Skeletal muscle tissue (tissue), 3 donors: ENCODE measurements at regions not wholly inside any gene's neighbourhood (a gene's known extent, or its start where the extent isn't known, plus 50 kb on each side); places are given as distances from the start of the nearest gene placed in this dataset.

Source experiments
- H3K27ac ChIP-seq: one replicate; pipeline ENCODE4 v1.7.0; 2013; ENCODE audit warnings: mild to moderate bottlenecking, low read depth, low read length, inconsistent platforms
- H3K27me3 ChIP-seq, 3 donors: one replicate each; pipeline ENCODE4 v1.7.0; 2013; ENCODE audit warnings: low read length in 3 of 3; ENCODE audit not compliant: control insufficient read depth in 3 of 3, insufficient read depth in 3 of 3
- H3K36me3 ChIP-seq, 3 donors: one replicate each; pipeline ENCODE4 v1.7.0; 2013; ENCODE audit warnings: low read length in 3 of 3; ENCODE audit not compliant: control insufficient read depth in 3 of 3, insufficient read depth in 3 of 3
- H3K4me1 ChIP-seq, 3 donors: one replicate each; pipeline ENCODE4 v1.7.0; 2013; ENCODE audit warnings: low read length in 3 of 3, mild to moderate bottlenecking in 3 of 3; ENCODE audit not compliant: control insufficient read depth in 3 of 3, insufficient read depth in 3 of 3
- H3K4me3 ChIP-seq, 3 donors: one replicate each; pipeline ENCODE4 v1.7.0; 2013; ENCODE audit warnings: low read length in 3 of 3
- H3K9ac ChIP-seq, 3 donors: one replicate each; pipeline ENCODE4 v1.7.0; 2013; ENCODE audit warnings: low read length in 3 of 3, mild to moderate bottlenecking in 3 of 3, moderate library complexity in 2 of 3, low read depth in 1 of 3
- H3K9me3 ChIP-seq, 3 donors: one replicate each; pipeline ENCODE4 v1.7.0; 2013; ENCODE audit warnings: low read length in 3 of 3; ENCODE audit not compliant: control insufficient read depth in 3 of 3
- donor health status: Osteomylitis.

DNA sequence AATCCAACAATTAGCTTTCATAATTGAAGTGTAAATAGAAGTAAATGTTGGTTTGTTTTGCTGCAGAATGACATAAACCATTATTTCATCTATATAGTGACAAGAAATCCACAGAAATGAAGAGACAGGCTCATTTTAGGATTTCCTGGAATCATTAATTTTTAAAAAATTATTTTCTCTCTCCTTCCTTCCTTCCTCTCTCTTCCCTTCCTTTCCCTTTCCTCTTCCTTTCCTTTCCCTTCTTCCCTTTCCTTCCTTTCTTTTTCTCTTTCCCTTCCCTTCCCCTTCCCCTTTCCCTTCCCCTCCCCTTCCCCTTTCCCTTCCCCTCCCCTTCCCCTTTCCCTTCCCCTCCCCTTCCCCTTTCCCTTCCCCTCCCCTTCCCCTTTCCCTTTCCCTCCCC, 51.2 kb upstream of the KMT2C start:
- Histone ChIP-seq H3K27ac (no peak overlapping the region), H3K9ac (no peak overlapping the region), H3K36me3 (no peaks in the 10 kb centered on the region), H3K4me3 (no peak overlapping the region), H3K27me3 (no peaks in the 10 kb centered on the region), H3K4me1 (no peaks in the 10 kb centered on the region), H3K9me3 (no peaks in the 10 kb centered on the region)

DNA sequence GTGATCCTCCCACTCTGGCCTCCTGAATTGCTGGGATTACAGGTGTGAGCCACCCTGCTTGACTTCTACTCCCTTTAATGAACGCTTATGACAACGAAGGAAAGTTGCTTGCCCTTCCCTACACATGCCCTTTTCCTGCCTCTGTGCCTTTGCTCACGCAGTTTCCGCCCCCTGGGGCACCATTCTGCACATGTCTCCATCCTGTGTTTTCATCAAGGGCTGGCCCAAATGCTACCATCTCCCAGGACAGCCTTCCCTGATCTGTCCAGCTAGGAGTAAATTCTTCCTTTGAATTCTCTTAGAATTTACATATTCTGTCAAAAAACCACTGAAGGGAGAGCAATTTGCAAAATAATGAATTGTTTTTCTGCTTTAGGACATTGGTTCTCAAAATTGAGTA, 50.0 kb upstream of the KMT2C start:
- H3K27me3 ChIP-seq = no peaks in the 10 kb centered on the region
- H3K4me1 ChIP-seq = no peaks in the 10 kb centered on the region
- H3K9me3 ChIP-seq = no peaks in the 10 kb centered on the region
- H3K27ac ChIP-seq = no peak overlapping the region
- no peaks in the 10 kb centered on the region for H3K36me3 ChIP-seq
- H3K4me3 ChIP-seq = no peak overlapping the region
- H3K9ac ChIP-seq = no peak overlapping the region
